Psoas muscle (tissue), 7 donors: ENCODE measurements at regions not wholly inside any gene's neighbourhood (a gene's known extent, or its start where the extent isn't known, plus 50 kb on each side); places are given as distances from the start of the nearest gene placed in this dataset.

ENCODE experiments used
- ATAC-seq, 4 donors: fragments of 200-7000 bp; cut with Tn5 transposase; one replicate each; pipeline ENCODE4 v1.9.1; 2020; ENCODE audit warnings: moderate library complexity in 3 of 4, mild to moderate bottlenecking in 2 of 4
- DNase-seq, 2 donors: peaks; one replicate each; pipeline ENCODE4 v3.0.0-alpha.2; 2020
- H3K27ac ChIP-seq: fragments of 200-600 bp; one replicate; pipeline ENCODE4 v1.8.0; 2022
- H3K27me3 ChIP-seq, 3 donors: fragments of 200-600 bp in 1 of 3; one replicate each; pipeline versions ENCODE4 v1.6.1 to v1.8.0; 2013 to 2022; ENCODE audit warnings: low read length in 2 of 3, mild to moderate bottlenecking in 2 of 3, moderate library complexity in 1 of 3; ENCODE audit not compliant: insufficient read depth in 3 of 3
- H3K36me3 ChIP-seq, 2 donors: fragments of 200-600 bp in 1 of 2; one replicate each; pipeline versions ENCODE4 v1.6.1 to v1.8.0; 2013 to 2022; ENCODE audit warnings: low read depth in 1 of 2, mild to moderate bottlenecking in 1 of 2, moderate library complexity in 1 of 2; ENCODE audit not compliant: insufficient read depth in 1 of 2
- H3K4me1 ChIP-seq: fragments of 200-600 bp; one replicate; pipeline ENCODE4 v1.8.0; 2022
- H3K4me3 ChIP-seq: fragments of 200-600 bp; one replicate; pipeline ENCODE4 v1.8.0; 2022; ENCODE audit warnings: mild to moderate bottlenecking
- H3K9me3 ChIP-seq: fragments of 200-600 bp; one replicate; pipeline ENCODE4 v1.8.0; 2022
- WGBS, 3 donors: extraction: QIAGEN DNeasy Blood & Tissue Kit; methylation state at CpG; one replicate each; pipeline versions ENCODE4 v1.1.6 to v1.1.7; 2013; 5-methylcytosine and 5-hydroxymethylcytosine counted together
- intact Hi-C, 2 donors: fragments of 100-400 bp; cut with DNase I; formaldehyde crosslinking; loops; one replicate each; pipeline versions ENCODE4 v1.11.0 to v1.14.2; 2022
- TF ChIP-seq, protein P1 (sequence below): fragments of 200-600 bp; IDR thresholded peaks from one replicate; pipeline ENCODE4 v1.8.0; 2022; ENCODE audit warnings: antibody characterized with exemption
- donor health status: healthy with polysubstance abuse.
- donor health status: DM: no; HTN: no; CAD: no; lungs with moderate emphysema.
- donor health status: Bipolar disorder and iron deficiency.
- donor health status: healthy.
- donor health status: DM: yes; HTN: yes; CAD: no.
- donor health status: DM: no; HTN: no; CAD: no.
- donor health status: DM: yes; HTN: yes; CAD: no.

DNA sequence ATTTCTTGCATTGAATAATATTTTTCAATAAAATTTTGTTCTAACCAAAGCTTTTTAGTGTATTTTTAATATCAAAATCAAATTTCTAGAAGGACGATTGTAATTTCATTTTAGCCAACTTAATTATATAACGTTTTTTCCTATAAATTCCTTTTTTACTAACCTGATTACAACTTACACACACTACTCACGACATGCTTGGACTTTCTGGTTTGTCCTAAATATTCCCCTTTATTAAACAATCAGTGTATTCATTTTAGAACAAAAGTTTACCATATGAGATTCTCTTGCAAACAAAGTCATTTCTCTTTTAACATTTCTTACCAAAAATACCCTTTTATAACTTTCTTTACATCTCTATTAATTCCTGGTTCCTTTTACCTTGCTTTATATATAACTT lies 173.7 kb downstream of the PWWP3B start:
- DNase-seq = no peak
- no peak for ATAC-seq
- TF ChIP-seq, protein P1, sequence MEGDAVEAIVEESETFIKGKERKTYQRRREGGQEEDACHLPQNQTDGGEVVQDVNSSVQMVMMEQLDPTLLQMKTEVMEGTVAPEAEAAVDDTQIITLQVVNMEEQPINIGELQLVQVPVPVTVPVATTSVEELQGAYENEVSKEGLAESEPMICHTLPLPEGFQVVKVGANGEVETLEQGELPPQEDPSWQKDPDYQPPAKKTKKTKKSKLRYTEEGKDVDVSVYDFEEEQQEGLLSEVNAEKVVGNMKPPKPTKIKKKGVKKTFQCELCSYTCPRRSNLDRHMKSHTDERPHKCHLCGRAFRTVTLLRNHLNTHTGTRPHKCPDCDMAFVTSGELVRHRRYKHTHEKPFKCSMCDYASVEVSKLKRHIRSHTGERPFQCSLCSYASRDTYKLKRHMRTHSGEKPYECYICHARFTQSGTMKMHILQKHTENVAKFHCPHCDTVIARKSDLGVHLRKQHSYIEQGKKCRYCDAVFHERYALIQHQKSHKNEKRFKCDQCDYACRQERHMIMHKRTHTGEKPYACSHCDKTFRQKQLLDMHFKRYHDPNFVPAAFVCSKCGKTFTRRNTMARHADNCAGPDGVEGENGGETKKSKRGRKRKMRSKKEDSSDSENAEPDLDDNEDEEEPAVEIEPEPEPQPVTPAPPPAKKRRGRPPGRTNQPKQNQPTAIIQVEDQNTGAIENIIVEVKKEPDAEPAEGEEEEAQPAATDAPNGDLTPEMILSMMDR = no peak
- Histone ChIP-seq H3K9me3 (no peaks in the 10 kb centered on the region), H3K27ac (no peak overlapping the region), H3K36me3 (no peaks in the 10 kb centered on the region), H3K4me3 (no peak overlapping the region), H3K4me1 (no peaks in the 10 kb centered on the region), H3K27me3 (peaks cover 0 to 8% (median 0%) of the 10 kb centered on the region in 3 donors)
- 45 to 59% (median 48%) methylated on average over 3 of the region's 3 CpGs for WGBS, 3 donors
- intact Hi-C loops = no loop called here

DNA sequence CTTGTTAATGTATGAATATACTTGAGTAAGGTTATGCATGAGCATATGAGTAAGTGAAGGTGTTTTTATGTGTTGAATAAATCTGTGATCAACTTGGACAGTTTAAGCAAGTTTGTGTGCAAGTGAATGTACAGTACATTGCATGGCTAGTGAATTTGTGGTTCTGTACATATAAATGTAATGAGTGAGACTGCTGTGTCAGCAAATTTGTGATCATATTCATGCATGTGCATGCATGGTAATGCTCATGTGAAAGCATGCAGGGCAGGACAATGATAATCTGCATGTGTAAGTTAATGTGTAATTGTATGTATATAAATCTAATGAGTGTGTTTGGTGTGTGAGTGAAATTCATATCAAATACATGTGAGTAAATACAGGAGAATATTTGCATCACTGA lies 188.5 kb downstream of the PWWP3B start:
- no peak overlapping the region for H3K4me3 ChIP-seq
- H3K27ac ChIP-seq = no peak overlapping the region
- H3K9me3 ChIP-seq = no peaks in the 10 kb centered on the region
- DNase-seq (no peak), ATAC-seq (no peak)
- H3K36me3 ChIP-seq = no peaks in the 10 kb centered on the region
- intact Hi-C loops = no loop called here
- H3K27me3 ChIP-seq = peaks cover 0 to 19% (median 0%) of the 10 kb centered on the region in 3 donors
- TF ChIP-seq, protein P1 = no peak
- H3K4me1 ChIP-seq = no peaks in the 10 kb centered on the region

DNA sequence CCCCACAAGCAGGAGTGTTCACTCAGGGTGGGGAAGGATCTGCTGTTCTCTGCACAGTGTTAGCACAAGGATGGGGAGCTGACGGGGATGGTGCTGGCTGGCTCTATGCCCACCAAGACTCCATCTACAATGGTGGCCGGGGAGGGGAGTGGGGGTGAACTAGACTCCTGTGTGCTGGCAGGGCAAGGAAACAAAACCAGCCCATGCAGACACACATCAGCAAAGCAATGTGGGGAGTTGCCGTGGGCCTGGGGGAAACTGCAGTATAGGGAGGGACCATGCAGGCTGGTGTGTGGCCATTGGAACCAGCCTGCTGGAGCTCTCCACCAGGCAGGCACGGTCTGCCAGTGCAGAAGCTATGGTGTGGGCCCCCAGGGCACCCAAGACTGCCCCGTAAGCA lies 195.1 kb downstream of the PWWP3B start:
- WGBS, 3 donors = 64 to 100% (median 75%) methylated on average over 3 to 5 of the region's 5 CpGs
- H3K27me3 ChIP-seq = peaks cover 0 to 38% (median 0%) of the 10 kb centered on the region in 3 donors
- DNase-seq (no peak), ATAC-seq (no peak)
- no peaks in the 10 kb centered on the region for H3K36me3 ChIP-seq
- intact Hi-C loops = no loop called here
- H3K9me3 ChIP-seq = no peaks in the 10 kb centered on the region
- no peak overlapping the region for H3K27ac ChIP-seq
- no peaks in the 10 kb centered on the region for H3K4me1 ChIP-seq
- TF ChIP-seq, protein P1 = no peak
- H3K4me3 ChIP-seq = no peak overlapping the region

DNA sequence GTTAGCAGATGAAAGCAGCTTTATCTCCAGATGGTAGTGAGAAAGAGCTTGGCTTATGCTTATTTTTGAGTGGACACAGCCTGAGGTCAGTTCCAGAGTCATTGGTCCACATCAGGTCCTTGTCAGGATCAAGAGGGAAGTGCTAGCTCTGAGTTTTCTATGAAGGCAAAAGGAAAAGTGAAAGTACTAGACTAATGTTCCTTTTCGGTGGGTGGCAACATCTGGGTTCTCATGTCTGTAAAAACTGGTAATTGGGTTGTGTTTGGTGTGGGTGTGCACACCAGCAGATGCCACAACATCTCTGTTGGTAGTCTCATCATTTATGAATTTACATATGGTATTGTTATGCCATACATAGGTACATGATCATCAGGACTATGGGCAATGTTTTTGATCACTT lies 210.5 kb downstream of the PWWP3B start:
- TF ChIP-seq, protein P1 = no peak
- intact Hi-C loops = no loop called here
- no peak for ATAC-seq

DNA sequence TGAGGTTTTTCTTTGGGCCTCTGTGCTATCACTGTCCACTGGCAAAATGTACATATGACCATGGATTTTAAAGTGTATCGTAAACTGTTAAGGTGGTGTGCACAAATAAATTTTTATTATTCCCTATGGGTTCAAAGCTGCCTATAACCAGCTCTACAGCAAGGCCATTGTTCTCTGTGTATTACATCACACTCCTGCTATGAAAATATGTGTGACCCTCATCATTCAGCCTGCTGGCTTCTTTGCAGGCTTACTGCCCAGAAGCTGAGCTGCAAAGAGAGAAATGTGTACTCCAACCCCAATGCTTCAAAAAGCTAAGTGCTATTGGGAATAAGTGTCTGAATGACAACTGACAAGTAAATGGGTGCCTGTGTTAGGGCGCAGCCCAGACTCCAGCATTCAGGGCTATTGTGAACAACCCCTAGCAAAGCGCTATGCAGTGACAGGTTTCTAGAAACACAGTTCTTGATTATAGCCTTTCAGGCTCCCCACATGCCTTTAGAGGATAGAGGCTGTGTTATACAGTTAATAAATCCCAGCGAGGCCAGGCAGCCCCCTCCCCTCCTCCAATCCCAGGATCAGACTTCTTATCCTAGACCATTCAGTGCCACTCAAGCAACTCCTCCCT lies 220.4 kb upstream of the RADX start:
- ATAC-seq = no peak
- WGBS, 3 donors = 49 to 56% (median 50%) methylated on average over 4 of the region's 4 CpGs
- TF ChIP-seq, protein P1 = no peak
- Histone ChIP-seq H3K4me1 (no peaks in the 10 kb centered on the region), H3K27me3 (peaks cover 0 to 24% (median 0%) of the 10 kb centered on the region in 3 donors), H3K9me3 (no peaks in the 10 kb centered on the region), H3K27ac (no peak overlapping the region), H3K4me3 (no peak overlapping the region), H3K36me3 (no peaks in the 10 kb centered on the region)
- DNase-seq = no peak
- intact Hi-C loops = loop anchor here in 1 of 2 donors (10.0 kb wide), 2 partner anchors 217 to 417 kb away; no protein-coding TSS in a partner anchor

More for the DNA sequence above, 210.5 kb downstream of the PWWP3B start:
- no peaks in the 10 kb centered on the region for H3K36me3 ChIP-seq
- 66 to 84% (median 71%) methylated on average over 1 of the region's 1 CpG for WGBS, 3 donors
- no peaks in the 10 kb centered on the region for H3K27me3 ChIP-seq
- peaks cover 16% of the 10 kb centered on the region for H3K9me3 ChIP-seq
- no peak overlapping the region for H3K27ac ChIP-seq
- H3K4me1 ChIP-seq = no peaks in the 10 kb centered on the region
- H3K4me3 ChIP-seq = no peak overlapping the region
- DNase-seq = no peak
